GM21786 (cell line): ENCODE measurements at regions not wholly inside any gene's neighbourhood (a gene's known extent, or its start where the extent isn't known, plus 50 kb on each side); places are given as distances from the start of the nearest gene placed in this dataset.

Source experiments
- ATAC-seq: cut with Tn5 transposase; IDR thresholded peaks from one replicate; pipeline ENCODE4 v1.9.1; 2021; ENCODE audit not compliant: unreplicated experiment

GRCh38 chr16:85418978-85419491, 194.1 kb upstream of the GSE1 start:
- ATAC-seq = no peak

- no peak for ATAC-seq
Observed at GRCh38 chr16:85419503-85420408, 193.4 kb upstream of the GSE1 start.

- no peak for ATAC-seq
Observed at GRCh38 chr16:85420501-85421337, 192.4 kb upstream of the GSE1 start.

GRCh38 chr16:85421338-85422195, 191.6 kb upstream of the GSE1 start:
- ATAC-seq = no peak

GRCh38 chr16:85422196-85422631, 190.9 kb upstream of the GSE1 start:
- no peak for ATAC-seq

GRCh38 chr16:85422632-85423550, 190.2 kb upstream of the GSE1 start:
- ATAC-seq = no peak

GRCh38 chr16:85423631-85424030, 189.5 kb upstream of the GSE1 start:
- no peak for ATAC-seq

- ATAC-seq = no peak
Observed at GRCh38 chr16:85424260-85425073, 188.7 kb upstream of the GSE1 start.

GRCh38 chr16:85425074-85425662, 188.0 kb upstream of the GSE1 start:
- ATAC-seq = no peak

- ATAC-seq = no peak
Observed at GRCh38 chr16:85426806-85427205, 186.3 kb upstream of the GSE1 start.

GRCh38 chr16:85428168-85428898, 184.8 kb upstream of the GSE1 start:
- no peak for ATAC-seq

- no peak for ATAC-seq
Observed at GRCh38 chr16:85428899-85429775, 184.0 kb upstream of the GSE1 start.

- ATAC-seq = no peak
Observed at GRCh38 chr16:85429776-85430522, 183.2 kb upstream of the GSE1 start.

- ATAC-seq = no peak
Observed at GRCh38 chr16:85430523-85431421, 182.3 kb upstream of the GSE1 start.
